ENCODE measurements at regions not wholly inside any gene's neighbourhood (a gene's known extent, or its start where the extent isn't known, plus 50 kb on each side); places are given as distances from the start of the nearest gene placed in this dataset.

GRCh38 chr5:159465604-159466003 lies 135.3 kb upstream of the IL12B start:
- H3K4me1 ChIP-seq (ENCODE audit: control insufficient read depth in 5 of 5, insufficient read depth in 5 of 5, low read length in 5 of 5): peaks cover 0 to 4% (median 0%) of the 10 kb centered on the region in 5 donors
- no peak overlapping the region for H3K4me3 ChIP-seq (ENCODE audit: low read depth in 1 of 5, low read length in 5 of 5)
- no peak overlapping the region for H3K27ac ChIP-seq (ENCODE audit: low read depth, low read length)
- no peaks in the 10 kb centered on the region for H3K27me3 ChIP-seq (ENCODE audit: control insufficient read depth in 5 of 5, insufficient read depth in 4 of 5, low read length in 5 of 5)
- no peak overlapping the region for H3K9ac ChIP-seq (ENCODE audit: low read length in 5 of 5)
- no peaks in the 10 kb centered on the region for H3K9me3 ChIP-seq (ENCODE audit: control insufficient read depth in 5 of 5, low read length in 5 of 5)
- H3K36me3 ChIP-seq (ENCODE audit: control insufficient read depth in 5 of 5, insufficient read depth in 5 of 5, low read length in 5 of 5): no peaks in the 10 kb centered on the region

GRCh38 chr5:159467666-159468065 lies 137.4 kb upstream of the IL12B start:
- no peak overlapping the region for H3K9ac ChIP-seq (ENCODE audit: low read length in 5 of 5)
- H3K27ac ChIP-seq (ENCODE audit: low read depth, low read length): no peak overlapping the region
- peaks cover 0 to 9% (median 0%) of the 10 kb centered on the region in 5 donors for H3K4me1 ChIP-seq (ENCODE audit: control insufficient read depth in 5 of 5, insufficient read depth in 5 of 5, low read length in 5 of 5)
- no peak overlapping the region for H3K4me3 ChIP-seq (ENCODE audit: low read depth in 1 of 5, low read length in 5 of 5)
- H3K9me3 ChIP-seq (ENCODE audit: control insufficient read depth in 5 of 5, low read length in 5 of 5): no peaks in the 10 kb centered on the region
- H3K27me3 ChIP-seq (ENCODE audit: control insufficient read depth in 5 of 5, insufficient read depth in 4 of 5, low read length in 5 of 5): no peaks in the 10 kb centered on the region
- H3K36me3 ChIP-seq (ENCODE audit: control insufficient read depth in 5 of 5, insufficient read depth in 5 of 5, low read length in 5 of 5): no peaks in the 10 kb centered on the region

- Histone ChIP-seq H3K27ac (ENCODE audit: low read depth, low read length) (no peak overlapping the region), H3K4me1 (ENCODE audit: control insufficient read depth in 5 of 5, insufficient read depth in 5 of 5, low read length in 5 of 5) (peaks cover 0 to 9% (median 0%) of the 10 kb centered on the region in 5 donors), H3K27me3 (ENCODE audit: control insufficient read depth in 5 of 5, insufficient read depth in 4 of 5, low read length in 5 of 5) (no peaks in the 10 kb centered on the region), H3K9ac (ENCODE audit: low read length in 5 of 5) (no peak overlapping the region), H3K9me3 (ENCODE audit: control insufficient read depth in 5 of 5, low read length in 5 of 5) (peaks cover 0 to 5% (median 3%) of the 10 kb centered on the region in 5 donors), H3K4me3 (ENCODE audit: low read depth in 1 of 5, low read length in 5 of 5) (no peak overlapping the region), H3K36me3 (ENCODE audit: control insufficient read depth in 5 of 5, insufficient read depth in 5 of 5, low read length in 5 of 5) (no peaks in the 10 kb centered on the region)
These were observed 139.4 kb upstream of the IL12B start for GRCh38 chr5:159469496-159470372.

- H3K9me3 ChIP-seq (ENCODE audit: control insufficient read depth in 5 of 5, low read length in 5 of 5): peaks cover 0 to 16% (median 12%) of the 10 kb centered on the region in 5 donors
- H3K9ac ChIP-seq (ENCODE audit: low read length in 5 of 5): no peak overlapping the region
- no peak overlapping the region for H3K27ac ChIP-seq (ENCODE audit: low read depth, low read length)
- H3K4me3 ChIP-seq (ENCODE audit: low read depth in 1 of 5, low read length in 5 of 5): no peak overlapping the region
- peaks cover 0 to 9% (median 0%) of the 10 kb centered on the region in 5 donors for H3K4me1 ChIP-seq (ENCODE audit: control insufficient read depth in 5 of 5, insufficient read depth in 5 of 5, low read length in 5 of 5)
- no peaks in the 10 kb centered on the region for H3K27me3 ChIP-seq (ENCODE audit: control insufficient read depth in 5 of 5, insufficient read depth in 4 of 5, low read length in 5 of 5)
- H3K36me3 ChIP-seq (ENCODE audit: control insufficient read depth in 5 of 5, insufficient read depth in 5 of 5, low read length in 5 of 5): no peaks in the 10 kb centered on the region
These were observed 141.6 kb upstream of the IL12B start for GRCh38 chr5:159471904-159472303.

- no peaks in the 10 kb centered on the region for H3K36me3 ChIP-seq (ENCODE audit: control insufficient read depth in 5 of 5, insufficient read depth in 5 of 5, low read length in 5 of 5)
- peaks cover 0 to 3% (median 0%) of the 10 kb centered on the region in 5 donors for H3K27me3 ChIP-seq (ENCODE audit: control insufficient read depth in 5 of 5, insufficient read depth in 4 of 5, low read length in 5 of 5)
- peaks cover 0 to 16% (median 12%) of the 10 kb centered on the region in 5 donors for H3K9me3 ChIP-seq (ENCODE audit: control insufficient read depth in 5 of 5, low read length in 5 of 5)
- H3K9ac ChIP-seq (ENCODE audit: low read length in 5 of 5): no peak overlapping the region
- no peak overlapping the region for H3K27ac ChIP-seq (ENCODE audit: low read depth, low read length)
- peaks cover 0 to 5% (median 0%) of the 10 kb centered on the region in 5 donors for H3K4me1 ChIP-seq (ENCODE audit: control insufficient read depth in 5 of 5, insufficient read depth in 5 of 5, low read length in 5 of 5)
- H3K4me3 ChIP-seq (ENCODE audit: low read depth in 1 of 5, low read length in 5 of 5): no peak overlapping the region
These were observed 144.7 kb upstream of the IL12B start for GRCh38 chr5:159475026-159475425.

GRCh38 chr5:159478950-159479349 lies 148.7 kb upstream of the IL12B start:
- H3K4me1 ChIP-seq (ENCODE audit: control insufficient read depth in 5 of 5, insufficient read depth in 5 of 5, low read length in 5 of 5): no peaks in the 10 kb centered on the region
- no peak overlapping the region for H3K27ac ChIP-seq (ENCODE audit: low read depth, low read length)
- H3K9ac ChIP-seq (ENCODE audit: low read length in 5 of 5): no peak overlapping the region
- H3K4me3 ChIP-seq (ENCODE audit: low read depth in 1 of 5, low read length in 5 of 5): no peak overlapping the region
- H3K27me3 ChIP-seq (ENCODE audit: control insufficient read depth in 5 of 5, insufficient read depth in 4 of 5, low read length in 5 of 5): peaks cover 0 to 3% (median 0%) of the 10 kb centered on the region in 5 donors
- H3K36me3 ChIP-seq (ENCODE audit: control insufficient read depth in 5 of 5, insufficient read depth in 5 of 5, low read length in 5 of 5): no peaks in the 10 kb centered on the region
- peaks cover 0 to 16% (median 12%) of the 10 kb centered on the region in 5 donors for H3K9me3 ChIP-seq (ENCODE audit: control insufficient read depth in 5 of 5, low read length in 5 of 5)

- H3K9ac ChIP-seq (ENCODE audit: low read length in 5 of 5): no peak overlapping the region
- no peak overlapping the region for H3K27ac ChIP-seq (ENCODE audit: low read depth, low read length)
- no peak overlapping the region for H3K4me3 ChIP-seq (ENCODE audit: low read depth in 1 of 5, low read length in 5 of 5)
- no peaks in the 10 kb centered on the region for H3K36me3 ChIP-seq (ENCODE audit: control insufficient read depth in 5 of 5, insufficient read depth in 5 of 5, low read length in 5 of 5)
- peaks cover 0 to 3% (median 0%) of the 10 kb centered on the region in 5 donors for H3K27me3 ChIP-seq (ENCODE audit: control insufficient read depth in 5 of 5, insufficient read depth in 4 of 5, low read length in 5 of 5)
- no peaks in the 10 kb centered on the region for H3K4me1 ChIP-seq (ENCODE audit: control insufficient read depth in 5 of 5, insufficient read depth in 5 of 5, low read length in 5 of 5)
- peaks cover 0 to 4% (median 2%) of the 10 kb centered on the region in 5 donors for H3K9me3 ChIP-seq (ENCODE audit: control insufficient read depth in 5 of 5, low read length in 5 of 5)
These were observed 150.6 kb upstream of the IL12B start for GRCh38 chr5:159480849-159481248.

- Histone ChIP-seq H3K4me3 (ENCODE audit: low read depth in 1 of 5, low read length in 5 of 5) (no peak overlapping the region), H3K4me1 (ENCODE audit: control insufficient read depth in 5 of 5, insufficient read depth in 5 of 5, low read length in 5 of 5) (no peaks in the 10 kb centered on the region), H3K27me3 (ENCODE audit: control insufficient read depth in 5 of 5, insufficient read depth in 4 of 5, low read length in 5 of 5) (peaks cover 0 to 3% (median 0%) of the 10 kb centered on the region in 5 donors), H3K9me3 (ENCODE audit: control insufficient read depth in 5 of 5, low read length in 5 of 5) (no peaks in the 10 kb centered on the region), H3K36me3 (ENCODE audit: control insufficient read depth in 5 of 5, insufficient read depth in 5 of 5, low read length in 5 of 5) (no peaks in the 10 kb centered on the region), H3K9ac (ENCODE audit: low read length in 5 of 5) (no peak overlapping the region), H3K27ac (ENCODE audit: low read depth, low read length) (no peak overlapping the region)
These were observed 151.5 kb upstream of the IL12B start for GRCh38 chr5:159481751-159482150.

GRCh38 chr5:159486836-159487235 lies 156.5 kb upstream of the IL12B start:
- H3K9ac ChIP-seq (ENCODE audit: low read length in 5 of 5): no peak overlapping the region
- no peak overlapping the region for H3K27ac ChIP-seq (ENCODE audit: low read depth, low read length)
- no peaks in the 10 kb centered on the region for H3K27me3 ChIP-seq (ENCODE audit: control insufficient read depth in 5 of 5, insufficient read depth in 4 of 5, low read length in 5 of 5)
- H3K4me3 ChIP-seq (ENCODE audit: low read depth in 1 of 5, low read length in 5 of 5): no peak overlapping the region
- H3K9me3 ChIP-seq (ENCODE audit: control insufficient read depth in 5 of 5, low read length in 5 of 5): no peaks in the 10 kb centered on the region
- H3K36me3 ChIP-seq (ENCODE audit: control insufficient read depth in 5 of 5, insufficient read depth in 5 of 5, low read length in 5 of 5): no peaks in the 10 kb centered on the region
- H3K4me1 ChIP-seq (ENCODE audit: control insufficient read depth in 5 of 5, insufficient read depth in 5 of 5, low read length in 5 of 5): no peaks in the 10 kb centered on the region

- Histone ChIP-seq H3K9ac (ENCODE audit: low read length in 5 of 5) (no peak overlapping the region), H3K4me1 (ENCODE audit: control insufficient read depth in 5 of 5, insufficient read depth in 5 of 5, low read length in 5 of 5) (no peaks in the 10 kb centered on the region)
These were observed 158.2 kb upstream of the IL12B start for GRCh38 chr5:159488516-159488915.

More at GRCh38 chr5:159488516-159488915, 158.2 kb upstream of the IL12B start:
- Histone ChIP-seq H3K4me3 (ENCODE audit: low read depth in 1 of 5, low read length in 5 of 5) (no peak overlapping the region), H3K27me3 (ENCODE audit: control insufficient read depth in 5 of 5, insufficient read depth in 4 of 5, low read length in 5 of 5) (no peaks in the 10 kb centered on the region), H3K27ac (ENCODE audit: low read depth, low read length) (no peak overlapping the region), H3K36me3 (ENCODE audit: control insufficient read depth in 5 of 5, insufficient read depth in 5 of 5, low read length in 5 of 5) (no peaks in the 10 kb centered on the region), H3K9me3 (ENCODE audit: control insufficient read depth in 5 of 5, low read length in 5 of 5) (no peaks in the 10 kb centered on the region)

Data from subcutaneous abdominal adipose tissue (tissue), 5 donors.